Left forelimb (tissue), 1 donor: ENCODE measurements at regions not wholly inside any gene's neighbourhood (a gene's known extent, or its start where the extent isn't known, plus 50 kb on each side); places are given as distances from the start of the nearest gene placed in this dataset.
"Not testable (repeated sequence)": the region's sequence is repeated elsewhere in the genome, so short reads cannot be mapped to it uniquely, and the experiment has no call there.

Source experiments
- DNase-seq: peaks from one replicate; pipeline ENCODE4 v3.0.0-alpha.2; 2018; ENCODE audit warnings: low spot score

- DNase-seq: no peak
Observed at GRCh38 chr2:48220501-48220900, 94.0 kb upstream of the FOXN2 start.

DNA sequence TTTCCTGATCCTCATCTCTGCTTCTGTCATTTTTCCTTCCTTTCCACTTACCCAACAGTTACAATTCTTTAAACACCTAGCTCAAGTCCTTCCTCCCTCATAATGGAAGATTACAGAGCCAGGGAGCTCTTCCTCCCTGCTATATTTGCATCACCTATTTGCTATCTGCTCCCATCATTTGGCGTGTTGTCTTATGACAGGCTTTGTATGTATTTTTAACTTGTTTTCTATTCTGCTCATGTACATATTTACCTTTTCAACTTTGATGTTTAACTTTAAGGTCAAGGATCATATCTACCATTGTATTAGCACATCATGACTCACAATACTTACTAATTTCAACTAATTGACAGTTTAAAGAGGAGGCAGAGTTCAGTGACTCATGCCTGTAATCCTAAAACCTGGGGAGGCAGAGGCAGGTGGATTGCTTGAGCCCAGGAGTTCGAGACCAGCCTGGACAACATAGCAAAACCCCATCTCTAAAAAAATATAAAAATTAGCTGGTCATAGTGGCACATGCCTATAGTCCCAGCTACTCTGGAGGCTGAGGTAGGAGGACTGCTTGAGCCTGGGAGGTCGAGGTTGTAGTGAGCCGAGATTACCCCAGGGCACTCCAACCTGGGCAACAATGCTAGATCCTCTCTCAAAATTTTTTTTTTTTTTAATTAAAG, 92.5 kb upstream of the FOXN2 start:
- DNase-seq: no peak

- no peak for DNase-seq
Observed at GRCh38 chr2:48227617-48228344, 86.7 kb upstream of the FOXN2 start.

GRCh38 chr2:48228345-48228684, 86.2 kb upstream of the FOXN2 start:
- no peak for DNase-seq

GRCh38 chr2:48229063-48229462, 85.4 kb upstream of the FOXN2 start:
- no peak for DNase-seq

DNA sequence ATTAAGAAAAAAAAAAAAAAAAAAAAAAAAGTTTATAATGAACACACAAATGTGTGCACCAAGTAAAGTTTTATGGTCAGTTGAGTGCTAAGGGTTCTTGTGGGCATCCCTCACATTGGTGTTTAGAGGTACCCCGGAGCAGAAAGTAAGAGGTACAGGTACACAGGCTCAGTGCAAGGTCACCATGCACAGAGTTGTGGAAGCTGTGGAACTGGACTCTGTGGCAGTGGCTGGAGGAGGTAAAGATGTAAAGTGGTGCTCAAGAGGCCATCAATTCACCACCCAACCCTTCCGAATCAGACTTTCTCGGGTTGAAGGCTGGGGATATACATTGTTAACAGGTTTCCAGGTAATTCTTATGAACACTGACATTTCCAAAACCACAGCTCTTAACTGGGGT, 83.6 kb upstream of the FOXN2 start:
- no peak for DNase-seq

GRCh38 chr2:48232351-48232750, 82.1 kb upstream of the FOXN2 start:
- DNase-seq: no peak

- DNase-seq: no peak
Observed at GRCh38 chr2:48233005-48233404, 81.5 kb upstream of the FOXN2 start.

DNA sequence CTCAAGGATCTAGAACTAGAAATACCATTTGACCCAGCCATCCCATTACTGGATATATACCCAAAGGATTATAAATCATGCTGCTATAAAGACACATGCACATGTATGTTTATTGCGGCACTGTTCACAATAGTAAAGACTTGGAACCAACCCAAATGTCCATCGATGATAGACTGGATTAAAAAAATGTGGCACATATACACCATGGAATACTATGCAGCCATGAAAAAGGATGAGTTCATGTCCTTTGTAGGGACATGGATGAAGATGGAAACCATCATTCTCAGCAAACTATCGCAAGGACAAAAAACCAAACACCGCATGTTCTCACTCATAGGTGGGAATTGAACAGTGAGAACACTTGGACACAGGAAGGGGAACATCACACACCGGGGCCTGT, 80.7 kb upstream of the FOXN2 start:
- not testable (repeated sequence) for DNase-seq

GRCh38 chr2:48235076-48235475, 79.4 kb upstream of the FOXN2 start:
- no peak for DNase-seq

GRCh38 chr2:48238381-48238780, 76.1 kb upstream of the FOXN2 start:
- DNase-seq: no peak

- DNase-seq: no peak
Observed at GRCh38 chr2:48240912-48241311, 73.6 kb upstream of the FOXN2 start.

DNA sequence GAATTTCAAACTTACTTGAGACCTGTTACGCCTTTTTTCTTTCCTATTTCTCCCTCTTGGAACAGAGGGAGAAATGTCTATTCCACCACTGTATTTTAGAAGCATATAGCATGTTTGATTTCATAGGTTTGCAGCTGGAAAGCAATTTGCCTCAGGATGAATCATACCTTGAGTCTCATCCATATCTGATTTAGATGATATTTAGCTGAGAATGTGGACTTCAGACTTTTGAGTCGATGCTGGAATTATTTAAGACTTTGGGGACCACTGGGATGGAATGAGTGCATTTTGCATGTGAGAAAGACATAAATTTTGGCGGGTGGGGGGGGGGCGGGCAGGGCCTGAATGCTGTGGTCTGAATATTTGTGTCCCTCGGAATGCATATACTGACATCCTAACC, 67.3 kb upstream of the FOXN2 start:
- DNase-seq: no peak

- no peak for DNase-seq
Observed at GRCh38 chr2:48248251-48248933, 66.1 kb upstream of the FOXN2 start.

DNA sequence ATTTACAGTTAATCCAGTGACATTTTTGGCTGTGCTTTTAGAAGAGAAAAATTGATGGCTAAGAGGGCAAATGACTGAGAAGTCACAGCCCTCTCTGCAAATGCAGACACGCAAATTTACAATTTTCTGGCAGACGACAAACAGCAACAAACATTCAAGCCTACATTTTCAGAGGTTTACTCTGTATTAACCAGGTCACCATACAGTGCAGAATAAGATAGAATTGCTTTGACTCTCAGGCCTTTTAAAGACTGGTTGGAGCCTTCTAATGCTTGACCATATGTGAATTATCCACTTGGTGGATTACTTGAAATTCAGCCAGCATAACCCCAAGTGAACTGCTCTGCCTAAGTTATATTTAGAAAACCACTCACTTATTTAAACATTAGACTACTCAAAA, 65.5 kb upstream of the FOXN2 start:
- no peak for DNase-seq

GRCh38 chr2:48249631-48250473, 64.6 kb upstream of the FOXN2 start:
- no peak for DNase-seq

DNA sequence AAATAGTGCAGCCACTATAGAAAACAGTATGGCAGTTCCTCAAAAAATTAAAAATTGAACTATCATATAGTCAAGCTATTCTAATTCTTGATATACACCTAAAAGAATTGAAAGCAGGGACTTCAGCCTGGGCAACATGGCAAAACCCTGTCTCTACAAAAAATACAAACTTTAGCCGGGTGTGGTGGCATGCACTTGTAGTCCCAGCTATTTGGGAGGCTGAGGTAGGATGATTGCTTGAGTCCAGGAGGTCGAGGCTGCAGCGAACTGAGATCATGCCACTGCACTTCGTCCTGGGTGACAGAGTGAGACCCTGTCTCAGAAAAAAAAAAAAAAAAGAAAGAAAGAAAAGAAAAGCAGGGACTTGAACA, 64.0 kb upstream of the FOXN2 start:
- DNase-seq: no peak

GRCh38 chr2:48250943-48251342, 63.5 kb upstream of the FOXN2 start:
- no peak for DNase-seq

- DNase-seq: no peak
Observed at GRCh38 chr2:48251437-48252148, 62.9 kb upstream of the FOXN2 start.

DNA sequence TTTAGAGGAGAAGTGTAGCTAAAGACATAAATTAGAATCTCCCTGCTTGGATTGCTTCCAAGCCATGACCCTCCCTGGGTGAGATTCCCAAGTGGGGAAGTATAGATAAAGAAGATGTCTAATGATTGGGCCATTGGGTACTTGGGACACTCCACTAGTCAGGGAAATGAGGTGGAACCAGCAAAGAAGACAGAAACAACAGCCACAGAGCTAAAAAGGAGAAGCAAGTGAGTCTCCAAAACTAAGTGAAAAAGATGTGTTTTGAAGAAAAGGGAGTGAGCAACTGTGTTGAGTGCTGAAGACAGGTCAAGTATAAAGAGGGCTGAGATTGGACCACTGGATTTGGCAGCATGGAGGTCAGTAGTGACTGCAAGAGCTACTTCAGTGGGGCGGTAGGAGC, 61.2 kb upstream of the FOXN2 start:
- no peak for DNase-seq

DNA sequence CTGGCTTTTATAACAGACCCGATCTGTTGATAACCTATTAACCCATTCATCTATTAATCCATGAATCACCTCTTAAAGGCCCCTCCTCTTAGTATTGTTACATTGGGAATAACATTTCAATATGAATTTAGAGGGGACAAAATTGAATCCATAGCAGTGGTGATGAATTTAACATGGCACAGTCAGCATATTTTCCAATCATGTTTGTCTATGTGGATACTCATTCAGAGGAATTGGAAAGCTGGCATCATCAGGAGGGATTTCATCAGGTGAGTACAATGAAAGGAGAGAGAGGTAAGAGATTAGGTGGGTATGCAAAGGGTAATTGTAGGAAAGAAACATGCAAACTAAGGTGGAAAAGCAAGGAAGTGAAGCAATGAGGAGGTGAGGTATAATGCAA, 59.6 kb upstream of the FOXN2 start:
- no peak for DNase-seq

- DNase-seq: no peak
Observed at GRCh38 chr2:48257456-48257855, 57.0 kb upstream of the FOXN2 start.
